HFFc6 (cell line): ENCODE measurements at regions not wholly inside any gene's neighbourhood (a gene's known extent, or its start where the extent isn't known, plus 50 kb on each side); places are given as distances from the start of the nearest gene placed in this dataset.

Source experiments
- DNase-seq: peaks from one replicate; pipeline ENCODE4 v3.0.0-alpha.2; 2018
- H3K27ac Mint-ChIP-seq: 2 replicates; pipeline ENCODE4 v1.8.0; 2020; ENCODE audit warnings: mild to moderate bottlenecking, mixed read lengths
- H3K27me3 Mint-ChIP-seq: 2 replicates; pipeline ENCODE4 v1.8.0; 2021; ENCODE audit warnings: mild to moderate bottlenecking, moderate library complexity, mixed read lengths; ENCODE audit not compliant: insufficient read depth
- H3K36me3 Mint-ChIP-seq: 2 replicates; pipeline ENCODE4 v1.8.0; 2021; ENCODE audit warnings: low read depth, mixed read lengths
- H3K4me1 Mint-ChIP-seq: 2 replicates; pipeline ENCODE4 v1.8.0; 2020; ENCODE audit warnings: low read depth, mixed read lengths
- H3K4me3 Mint-ChIP-seq: 2 replicates; pipeline ENCODE4 v1.8.0; 2020; ENCODE audit warnings: mild to moderate bottlenecking, moderate library complexity, mixed read lengths
- H3K9me3 Mint-ChIP-seq: 2 replicates; pipeline ENCODE4 v1.8.0; 2020; ENCODE audit warnings: mild to moderate bottlenecking, mixed read lengths
- CTCF ChIP-seq: fragments of 200-600 bp; sonication (generic); IDR thresholded peaks from 2 replicates; pipeline ENCODE4 v1.5.0; 2021; ENCODE audit warnings: antibody characterized with exemption, mild to moderate bottlenecking

- no peaks in the 10 kb centered on the region for H3K36me3 Mint-ChIP-seq
- no peak overlapping the region for H3K4me3 Mint-ChIP-seq
- no peak for TF ChIP-seq CTCF
- peaks cover 13% of the 10 kb centered on the region for H3K27me3 Mint-ChIP-seq
- no peak overlapping the region for H3K27ac Mint-ChIP-seq
- no peaks in the 10 kb centered on the region for H3K9me3 Mint-ChIP-seq
- H3K4me1 Mint-ChIP-seq = no peaks in the 10 kb centered on the region
- DNase-seq = no peak
Observed at GRCh38 chr18:45464619-45465018, 150.7 kb upstream of the SLC14A2 start.

- no peaks in the 10 kb centered on the region for H3K9me3 Mint-ChIP-seq
- H3K4me3 Mint-ChIP-seq = no peak overlapping the region
- no peak overlapping the region for H3K27ac Mint-ChIP-seq
- H3K27me3 Mint-ChIP-seq = peaks cover 13% of the 10 kb centered on the region
- H3K36me3 Mint-ChIP-seq = no peaks in the 10 kb centered on the region
- TF ChIP-seq CTCF = no peak
- H3K4me1 Mint-ChIP-seq = no peaks in the 10 kb centered on the region
- no peak for DNase-seq
Observed at GRCh38 chr18:45467293-45467692, 148.0 kb upstream of the SLC14A2 start.

- Mint-ChIP-seq H3K4me1 (no peaks in the 10 kb centered on the region), H3K27me3 (peaks cover 13% of the 10 kb centered on the region), H3K36me3 (no peaks in the 10 kb centered on the region), H3K4me3 (no peak overlapping the region), H3K27ac (no peak overlapping the region), H3K9me3 (no peaks in the 10 kb centered on the region)
- TF ChIP-seq CTCF = no peak
- DNase-seq = no peak
Observed at GRCh38 chr18:45467945-45468344, 147.3 kb upstream of the SLC14A2 start.

GRCh38 chr18:45478889-45479288, 136.4 kb upstream of the SLC14A2 start:
- Mint-ChIP-seq H3K36me3 (no peaks in the 10 kb centered on the region), H3K27ac (no peak overlapping the region), H3K4me1 (no peaks in the 10 kb centered on the region), H3K27me3 (peaks cover 11% of the 10 kb centered on the region), H3K9me3 (no peaks in the 10 kb centered on the region), H3K4me3 (no peak overlapping the region)
- DNase-seq = no peak
- TF ChIP-seq CTCF = no peak

GRCh38 chr18:45480219-45481015, 134.9 kb upstream of the SLC14A2 start:
- Mint-ChIP-seq H3K36me3 (no peaks in the 10 kb centered on the region), H3K27ac (no peak overlapping the region), H3K4me1 (no peaks in the 10 kb centered on the region), H3K27me3 (peaks cover 8% of the 10 kb centered on the region), H3K9me3 (no peaks in the 10 kb centered on the region), H3K4me3 (no peak overlapping the region)
- DNase-seq = no peak
- TF ChIP-seq CTCF = no peak
